ENCODE measurements at regions not wholly inside any gene's neighbourhood (a gene's known extent, or its start where the extent isn't known, plus 50 kb on each side); places are given as distances from the start of the nearest gene placed in this dataset.
"Not testable (repeated sequence)": the region's sequence is repeated elsewhere in the genome, so short reads cannot be mapped to it uniquely, and the experiment has no call there.

DNA sequence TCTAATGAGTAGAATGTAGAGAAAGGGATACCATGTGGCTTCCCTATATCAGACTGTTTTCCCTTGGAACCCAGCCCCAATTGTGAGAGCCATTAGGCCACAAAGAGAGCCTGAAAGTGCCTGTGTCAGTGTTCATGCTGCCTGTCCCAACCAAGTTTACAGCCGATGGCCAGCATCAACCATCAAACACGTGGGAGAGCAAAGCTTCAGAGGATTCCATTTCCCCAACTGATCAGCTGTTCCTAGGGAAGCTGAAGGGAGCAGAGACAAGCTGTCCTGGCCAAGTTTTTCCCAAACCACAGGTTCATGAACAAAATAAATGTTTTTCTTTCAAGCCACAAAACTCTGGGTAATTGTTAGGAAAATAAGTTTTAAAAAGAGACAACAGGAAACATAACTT lies 589.0 kb upstream of the DEFB115 start:
- TF ChIP-seq EZH2 (IDR thresholded peaks at IDR 0.05; ENCODE audit: borderline replicate concordance, low read length); CTCF (IDR thresholded peaks at IDR 0.05; ENCODE audit: low read length): not testable (repeated sequence)
